ENCODE measurements at regions not wholly inside any gene's neighbourhood (a gene's known extent, or its start where the extent isn't known, plus 50 kb on each side); places are given as distances from the start of the nearest gene placed in this dataset.

- ChIA-PET CTCF (ENCODE audit: partially characterized antibody) (interaction anchor here (0.8 to 1.9 kb wide), 5 partner anchors 15 to 93 kb away, joined by 3 to 7 read pairs (median 4); no protein-coding TSS in a partner anchor), POLR2A (ENCODE audit: partially characterized antibody) (interaction anchor here (2.1 kb wide), 1 partner anchor 8 kb away, joined by 5 read pairs; no protein-coding TSS in a partner anchor)
- H2AFZ ChIP-seq (ENCODE audit: low read length): no peak overlapping the region
- H4K20me1 ChIP-seq (replicated peaks in 1 of 2; ENCODE audit: control insufficient read depth in 1 of 2, insufficient read depth in 2 of 2, low read length in 2 of 2): no peaks in the 10 kb centered on the region
- FAIRE-seq (no peak), DNase-seq (ENCODE audit: low read depth in 1 of 2, low spot score in 2 of 2) (no peak)
- H3K27me3 ChIP-seq (replicated peaks in 1 of 4; ENCODE audit: control insufficient read depth in 3 of 4, extremely low read depth in 1 of 4, insufficient read depth in 3 of 4, low read length in 3 of 4): no peaks in the 10 kb centered on the region
- H3K23me2 ChIP-seq (ENCODE audit: low read depth, low read length): no peaks in the 10 kb centered on the region
- no peak overlapping the region for H3K4me2 ChIP-seq (ENCODE audit: insufficient read depth in 1 of 2, low read depth in 2 of 2, low read length in 2 of 2)
- H3K23ac ChIP-seq (ENCODE audit: insufficient read length): no peak overlapping the region
- no peak overlapping the region for H3K9ac ChIP-seq (replicated peaks in 1 of 4; ENCODE audit: extremely low read depth in 1 of 4, low read depth in 3 of 4, low read length in 3 of 4)
- H2BK12ac ChIP-seq (ENCODE audit: low read depth, low read length): no peak overlapping the region
- H3K4me3 ChIP-seq (ENCODE audit: extremely low read depth in 1 of 4, insufficient read depth in 2 of 4, low read depth in 3 of 4, low read length in 4 of 4): no peak overlapping the region
- no peak overlapping the region for H3K4ac ChIP-seq (replicated peaks; ENCODE audit: insufficient read length, low read depth, low read length)
- H3K36me3 ChIP-seq (ENCODE audit: control insufficient read depth in 2 of 4, insufficient read depth in 4 of 4, low read length in 3 of 4): no peaks in the 10 kb centered on the region
- H2BK5ac ChIP-seq (ENCODE audit: low read depth, low read length): no peak overlapping the region
- no peak overlapping the region for H2AK5ac ChIP-seq (ENCODE audit: low read depth, low read length)
- no peaks in the 10 kb centered on the region for H3K9me3 ChIP-seq (ENCODE audit: insufficient read depth in 2 of 2, low read depth in 1 of 2, low read length in 1 of 2)
- no peak overlapping the region for H2BK120ac ChIP-seq (replicated peaks; ENCODE audit: low read depth, low read length)
- H3K18ac ChIP-seq (ENCODE audit: extremely low read depth, low read length): no peak overlapping the region
- no peaks in the 10 kb centered on the region for H3K79me2 ChIP-seq (ENCODE audit: control insufficient read depth in 1 of 2, insufficient read depth in 2 of 2, low read length in 2 of 2)
- H3K56ac ChIP-seq (replicated peaks; ENCODE audit: insufficient read length, low read depth, low read length): no peak overlapping the region
- H3K27ac ChIP-seq (ENCODE audit: low read depth, low read length): no peak overlapping the region
- no peak overlapping the region for H4K91ac ChIP-seq (replicated peaks; ENCODE audit: insufficient read length, low read length)
- no peak overlapping the region for H2BK20ac ChIP-seq (ENCODE audit: low read length)
- H4K8ac ChIP-seq (ENCODE audit: extremely low read depth, insufficient read depth, low read length): no peak overlapping the region
- no peak overlapping the region for H2BK15ac ChIP-seq (ENCODE audit: low read length)
- H3K14ac ChIP-seq (ENCODE audit: insufficient read length): no peak overlapping the region
- no peaks in the 10 kb centered on the region for H3K79me1 ChIP-seq (ENCODE audit: low read depth, low read length)
- 91% methylated on average over 11 of the region's 11 CpGs; no CpG with 5 or more reads in 1 of the 2 experiments for WGBS, 2 experiments (ENCODE audit: extremely low coverage in 1 of 2, insufficient coverage in 1 of 2, insufficient read length in 1 of 2, insufficient replicate concordance in 2 of 2, low coverage in 1 of 2, low lambda C conversion rate in 2 of 2, missing lambda C conversion rate in 1 of 2)
- no peaks in the 10 kb centered on the region; a peak in 1 of 7 replicates for H3K4me1 ChIP-seq (replicated peaks in 1 of 4; ENCODE audit: control insufficient read depth in 3 of 4, insufficient read depth in 4 of 4, low read length in 3 of 4)
- H4K5ac ChIP-seq (ENCODE audit: insufficient read length, low read depth, low read length): no peak overlapping the region
- TF ChIP-seq FOSL1 (IDR thresholded peaks at IDR 0.05; ENCODE audit: insufficient read depth, low read depth, low read length) (no peak), ATF3 (IDR thresholded peaks at IDR 0.05; ENCODE audit: insufficient read depth, low read depth, low read length) (no peak), CTBP2 (IDR thresholded peaks at IDR 0.05; ENCODE audit: borderline replicate concordance, insufficient read depth, insufficient read length, low read length) (no peak), BCL11A (IDR thresholded peaks at IDR 0.05; ENCODE audit: low read depth in 2 of 2, low read length in 2 of 2) (no peak), JUND (IDR thresholded peaks at IDR 0.05; ENCODE audit: low read length) (no peak), EGR1 (IDR thresholded peaks at IDR 0.05; ENCODE audit: borderline replicate concordance, low read depth, low read length) (no peak), KDM5A (IDR thresholded peaks at IDR 0.05; ENCODE audit: low read length) (no peak), HDAC6 (IDR thresholded peaks at IDR 0.05; ENCODE audit: low read depth, low read length) (no peak), TCF12 (IDR thresholded peaks at IDR 0.05; ENCODE audit: low read depth, low read length) (no peak), RBBP5 (IDR thresholded peaks at IDR 0.05; ENCODE audit: borderline replicate concordance, low read depth, low read length) (no peak), KDM1A (IDR thresholded peaks at IDR 0.05; ENCODE audit: borderline replicate concordance, low read length) (no peak), RAD21 (IDR thresholded peaks at IDR 0.05 in 1 of 2, conservative IDR thresholded peaks at IDR 0.05 in 1 of 2; ENCODE audit: low read depth in 2 of 2, low read length in 2 of 2) (no peak), SIRT6 (IDR thresholded peaks at IDR 0.05; ENCODE audit: low read length) (no peak)
Measured at GRCh38 chr10:6311700-6312330, 109.1 kb downstream of the PFKFB3 start.

Measured in H1 (cell line).